HG02970 (cell line): ENCODE measurements at regions not wholly inside any gene's neighbourhood (a gene's known extent, or its start where the extent isn't known, plus 50 kb on each side); places are given as distances from the start of the nearest gene placed in this dataset.
A peak's percentile ranks its signal among the peaks of the same experiment; 100 is the strongest.

Experiments
- ATAC-seq: cut with Tn5 transposase; IDR thresholded peaks from one replicate; pipeline ENCODE4 v1.9.1; 2021; ENCODE audit warnings: mild to moderate bottlenecking, moderate library complexity, moderate number of reproducible peaks; ENCODE audit not compliant: unreplicated experiment, low FRiP score

- no peak for ATAC-seq
These were observed 546.9 kb upstream of the CFAP20DC start for GRCh38 chr3:59596741-59597140.

- ATAC-seq = no peak
These were observed 546.0 kb upstream of the CFAP20DC start for GRCh38 chr3:59595830-59596229.

- ATAC-seq = no peak
These were observed 543.6 kb upstream of the CFAP20DC start for GRCh38 chr3:59593380-59593779.

- no peak for ATAC-seq
These were observed 531.2 kb upstream of the CFAP20DC start for GRCh38 chr3:59580996-59581395.

GRCh38 chr3:59580499-59580898, 530.7 kb upstream of the CFAP20DC start:
- no peak for ATAC-seq

- ATAC-seq = no peak
These were observed 528.3 kb upstream of the CFAP20DC start for GRCh38 chr3:59578129-59578528.

- no peak for ATAC-seq
These were observed 526.8 kb upstream of the CFAP20DC start for GRCh38 chr3:59576606-59577005.

- peak; percentile 61 for ATAC-seq
These were observed 525.5 kb upstream of the CFAP20DC start for GRCh38 chr3:59575113-59576001.

- no peak for ATAC-seq
These were observed 524.1 kb upstream of the CFAP20DC start for GRCh38 chr3:59573911-59574310.

GRCh38 chr3:59572106-59572505, 522.3 kb upstream of the CFAP20DC start:
- no peak for ATAC-seq

- no peak for ATAC-seq
These were observed 521.0 kb upstream of the CFAP20DC start for GRCh38 chr3:59570806-59571205.

GRCh38 chr3:59567661-59568060, 517.8 kb upstream of the CFAP20DC start:
- ATAC-seq = no peak

GRCh38 chr3:59566481-59566975, 516.7 kb upstream of the CFAP20DC start:
- ATAC-seq = peak; percentile 85

GRCh38 chr3:59565125-59565524, 515.3 kb upstream of the CFAP20DC start:
- no peak for ATAC-seq

GRCh38 chr3:59563966-59564365, 514.1 kb upstream of the CFAP20DC start:
- ATAC-seq = no peak

- no peak for ATAC-seq
These were observed 513.3 kb upstream of the CFAP20DC start for GRCh38 chr3:59563072-59563605.

- no peak for ATAC-seq
These were observed 510.1 kb upstream of the CFAP20DC start for GRCh38 chr3:59559721-59560435.

GRCh38 chr3:59558906-59559720, 509.3 kb upstream of the CFAP20DC start:
- ATAC-seq = no peak

- no peak for ATAC-seq
These were observed 505.9 kb upstream of the CFAP20DC start for GRCh38 chr3:59555593-59556315.

GRCh38 chr3:59553076-59553475, 503.3 kb upstream of the CFAP20DC start:
- no peak for ATAC-seq
